ENCODE measurements at regions not wholly inside any gene's neighbourhood (a gene's known extent, or its start where the extent isn't known, plus 50 kb on each side); places are given as distances from the start of the nearest gene placed in this dataset.

- TF ChIP-seq, protein P1, sequence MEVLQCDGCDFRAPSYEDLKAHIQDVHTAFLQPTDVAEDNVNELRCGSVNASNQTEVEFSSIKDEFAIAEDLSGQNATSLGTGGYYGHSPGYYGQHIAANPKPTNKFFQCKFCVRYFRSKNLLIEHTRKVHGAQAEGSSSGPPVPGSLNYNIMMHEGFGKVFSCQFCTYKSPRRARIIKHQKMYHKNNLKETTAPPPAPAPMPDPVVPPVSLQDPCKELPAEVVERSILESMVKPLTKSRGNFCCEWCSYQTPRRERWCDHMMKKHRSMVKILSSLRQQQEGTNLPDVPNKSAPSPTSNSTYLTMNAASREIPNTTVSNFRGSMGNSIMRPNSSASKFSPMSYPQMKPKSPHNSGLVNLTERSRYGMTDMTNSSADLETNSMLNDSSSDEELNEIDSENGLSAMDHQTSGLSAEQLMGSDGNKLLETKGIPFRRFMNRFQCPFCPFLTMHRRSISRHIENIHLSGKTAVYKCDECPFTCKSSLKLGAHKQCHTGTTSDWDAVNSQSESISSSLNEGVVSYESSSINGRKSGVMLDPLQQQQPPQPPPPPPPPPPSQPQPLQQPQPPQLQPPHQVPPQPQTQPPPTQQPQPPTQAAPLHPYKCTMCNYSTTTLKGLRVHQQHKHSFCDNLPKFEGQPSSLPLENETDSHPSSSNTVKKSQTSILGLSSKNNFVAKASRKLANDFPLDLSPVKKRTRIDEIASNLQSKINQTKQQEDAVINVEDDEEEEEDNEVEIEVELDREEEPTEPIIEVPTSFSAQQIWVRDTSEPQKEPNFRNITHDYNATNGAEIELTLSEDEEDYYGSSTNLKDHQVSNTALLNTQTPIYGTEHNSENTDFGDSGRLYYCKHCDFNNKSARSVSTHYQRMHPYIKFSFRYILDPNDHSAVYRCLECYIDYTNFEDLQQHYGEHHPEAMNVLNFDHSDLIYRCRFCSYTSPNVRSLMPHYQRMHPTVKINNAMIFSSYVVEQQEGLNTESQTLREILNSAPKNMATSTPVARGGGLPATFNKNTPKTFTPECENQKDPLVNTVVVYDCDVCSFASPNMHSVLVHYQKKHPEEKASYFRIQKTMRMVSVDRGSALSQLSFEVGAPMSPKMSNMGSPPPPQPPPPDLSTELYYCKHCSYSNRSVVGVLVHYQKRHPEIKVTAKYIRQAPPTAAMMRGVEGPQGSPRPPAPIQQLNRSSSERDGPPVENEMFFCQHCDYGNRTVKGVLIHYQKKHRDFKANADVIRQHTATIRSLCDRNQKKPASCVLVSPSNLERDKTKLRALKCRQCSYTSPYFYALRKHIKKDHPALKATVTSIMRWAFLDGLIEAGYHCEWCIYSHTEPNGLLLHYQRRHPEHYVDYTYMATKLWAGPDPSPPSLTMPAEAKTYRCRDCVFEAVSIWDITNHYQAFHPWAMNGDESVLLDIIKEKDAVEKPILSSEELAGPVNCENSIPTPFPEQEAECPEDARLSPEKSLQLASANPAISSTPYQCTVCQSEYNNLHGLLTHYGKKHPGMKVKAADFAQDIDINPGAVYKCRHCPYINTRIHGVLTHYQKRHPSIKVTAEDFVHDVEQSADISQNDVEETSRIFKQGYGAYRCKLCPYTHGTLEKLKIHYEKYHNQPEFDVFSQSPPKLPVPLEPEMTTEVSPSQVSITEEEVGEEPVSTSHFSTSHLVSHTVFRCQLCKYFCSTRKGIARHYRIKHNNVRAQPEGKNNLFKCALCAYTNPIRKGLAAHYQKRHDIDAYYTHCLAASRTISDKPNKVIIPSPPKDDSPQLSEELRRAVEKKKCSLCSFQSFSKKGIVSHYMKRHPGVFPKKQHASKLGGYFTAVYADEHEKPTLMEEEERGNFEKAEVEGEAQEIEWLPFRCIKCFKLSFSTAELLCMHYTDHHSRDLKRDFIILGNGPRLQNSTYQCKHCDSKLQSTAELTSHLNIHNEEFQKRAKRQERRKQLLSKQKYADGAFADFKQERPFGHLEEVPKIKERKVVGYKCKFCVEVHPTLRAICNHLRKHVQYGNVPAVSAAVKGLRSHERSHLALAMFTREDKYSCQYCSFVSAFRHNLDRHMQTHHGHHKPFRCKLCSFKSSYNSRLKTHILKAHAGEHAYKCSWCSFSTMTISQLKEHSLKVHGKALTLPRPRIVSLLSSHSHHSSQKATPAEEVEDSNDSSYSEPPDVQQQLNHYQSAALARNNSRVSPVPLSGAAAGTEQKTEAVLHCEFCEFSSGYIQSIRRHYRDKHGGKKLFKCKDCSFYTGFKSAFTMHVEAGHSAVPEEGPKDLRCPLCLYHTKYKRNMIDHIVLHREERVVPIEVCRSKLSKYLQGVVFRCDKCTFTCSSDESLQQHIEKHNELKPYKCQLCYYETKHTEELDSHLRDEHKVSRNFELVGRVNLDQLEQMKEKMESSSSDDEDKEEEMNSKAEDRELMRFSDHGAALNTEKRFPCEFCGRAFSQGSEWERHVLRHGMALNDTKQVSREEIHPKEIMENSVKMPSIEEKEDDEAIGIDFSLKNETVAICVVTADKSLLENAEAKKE (CRISPR knock-in tag; IDR thresholded peaks at IDR 0.05): no peak
- no peak for TF ChIP-seq JUNB (IDR thresholded peaks at IDR 0.05; ENCODE audit: unreplicated experiment)
These were observed 152.0 kb downstream of the ANKRD60 start (continued) for GRCh38 chr20:58076405-58076804.

- ATAC-seq: no peak
- TF ChIP-seq EZH2 (IDR thresholded peaks at IDR 0.05; ENCODE audit: low read depth, unreplicated experiment): no peak
- TF ChIP-seq ZNF114 (CRISPR knock-in tag; IDR thresholded peaks at IDR 0.05): no peak
- no peak for TF ChIP-seq JUNB (IDR thresholded peaks at IDR 0.05; ENCODE audit: unreplicated experiment)
- TF ChIP-seq, protein P1 (CRISPR knock-in tag; IDR thresholded peaks at IDR 0.05): no peak
- TF ChIP-seq EZH2phosphoT487 (IDR thresholded peaks at IDR 0.05; ENCODE audit: unreplicated experiment): no peak
- TF ChIP-seq NANOG (IDR thresholded peaks at IDR 0.05; ENCODE audit: borderline replicate concordance): no peak
- no peak for TF ChIP-seq STAT1 (IDR thresholded peaks at IDR 0.05; ENCODE audit: unreplicated experiment)
- no peak for TF ChIP-seq CREB1 (CRISPR knock-in tag; IDR thresholded peaks at IDR 0.05; ENCODE audit: low read depth)
- no peak for TF ChIP-seq POLR2AphosphoS5 (IDR thresholded peaks at IDR 0.05; ENCODE audit: low read depth)
These were observed 152.7 kb downstream of the ANKRD60 start for GRCh38 chr20:58075586-58076345.

More at GRCh38 chr20:58075586-58076345, 152.7 kb downstream of the ANKRD60 start:
- Mint-ChIP-seq H3K9me3 (peaks cover 19% of the 10 kb centered on the region; the same call in 2 of the 3 replicates), H3K4me1 (peaks cover 4% of the 10 kb centered on the region; the same call in 1 of the 3 replicates), H3K4me3 (no peak overlapping the region), H3K36me3 (ENCODE audit: low read depth) (no peaks in the 10 kb centered on the region), H3K27ac (no peak overlapping the region), H3K27me3 (ENCODE audit: insufficient read depth, low read depth, poor library complexity) (peaks cover 2% of the 10 kb centered on the region)
- no peaks in the 10 kb centered on the region for H3K4me1 ChIP-seq (ENCODE audit: insufficient read depth)
- no peak overlapping the region for H3K4me2 ChIP-seq
- H3K4me3 ChIP-seq: no peak overlapping the region
- H3K79me2 ChIP-seq (replicated peaks; ENCODE audit: insufficient read depth): no peaks in the 10 kb centered on the region
- H3K27me3 ChIP-seq (ENCODE audit: insufficient read depth): no peaks in the 10 kb centered on the region
- H2AFZ ChIP-seq: no peak overlapping the region
- H3K36me3 ChIP-seq (ENCODE audit: insufficient read depth): no peaks in the 10 kb centered on the region
- H4K20me1 ChIP-seq (replicated peaks; ENCODE audit: insufficient read depth): no peaks in the 10 kb centered on the region
- H3F3A ChIP-seq (replicated peaks; ENCODE audit: low read depth): no peaks in the 10 kb centered on the region
- no peak for DNase-seq (ENCODE audit: low spot score)
- H3K9me2 ChIP-seq (ENCODE audit: insufficient read depth): no peaks in the 10 kb centered on the region
- no peak overlapping the region for H3K27ac ChIP-seq (ENCODE audit: low read depth)
